GM12878 (cell line): ENCODE measurements at regions not wholly inside any gene's neighbourhood (a gene's known extent, or its start where the extent isn't known, plus 50 kb on each side); places are given as distances from the start of the nearest gene placed in this dataset.

Source experiments
- BCL11A ChIP-seq: IDR thresholded peaks from 2 replicates; pipeline ENCODE4 v1.6.1; 2011; ENCODE audit warnings: low read depth, low read length
- CREB1 ChIP-seq: IDR thresholded peaks from 2 replicates; pipeline ENCODE4 v1.6.1; 2012; ENCODE audit warnings: low read depth, mild to moderate bottlenecking, inconsistent platforms
- ELK1 ChIP-seq: IDR thresholded peaks from 2 replicates; pipeline ENCODE4 v1.6.1; 2012; ENCODE audit warnings: low read depth, low read length, improper control_type of control experiment
- EP300 ChIP-seq, 2 experiments: fragments of 150-350 bp in 1 of 2; IDR thresholded peaks; 2 replicates each; pipeline ENCODE4 v1.6.1; 2011 to 2012; ENCODE audit warnings: low read depth in 2 of 2, low read length in 2 of 2, borderline replicate concordance in 1 of 2, improper control_type of control experiment in 1 of 2, inconsistent platforms in 1 of 2; ENCODE audit not compliant: control insufficient read depth in 1 of 2
- ESRRA ChIP-seq: IDR thresholded peaks from 2 replicates; pipeline ENCODE4 v1.6.1; 2012; ENCODE audit warnings: mild to moderate bottlenecking, low read length, improper control_type of control experiment
- HSF1 ChIP-seq: fragments of 150-350 bp; IDR thresholded peaks from 2 replicates; pipeline ENCODE4 v1.6.1; 2014; ENCODE audit warnings: mild to moderate bottlenecking, low read depth, low read length
- KAT2A ChIP-seq: conservative IDR thresholded peaks from 2 replicates; pipeline ENCODE4 v1.6.1; 2011; ENCODE audit warnings: low read depth, low read length; ENCODE audit not compliant: control insufficient read depth
- MTA2 ChIP-seq: fragments of 450-650 bp; IDR thresholded peaks from 2 replicates; pipeline ENCODE4 v1.6.1; 2016; ENCODE audit warnings: low read depth, mild to moderate bottlenecking, moderate library complexity
- NFIC ChIP-seq: IDR thresholded peaks from 2 replicates; pipeline ENCODE4 v1.6.1; 2012; ENCODE audit warnings: low read depth, mild to moderate bottlenecking, inconsistent platforms, low read length, moderate library complexity
- NFYB ChIP-seq: IDR thresholded peaks from 2 replicates; pipeline ENCODE4 v1.6.1; 2011; ENCODE audit warnings: low read depth, mild to moderate bottlenecking, low read length, improper control_type of control experiment, moderate library complexity; ENCODE audit not compliant: insufficient read depth
- PKNOX1 ChIP-seq: fragments of 450-650 bp; IDR thresholded peaks from 2 replicates; pipeline ENCODE4 v1.6.1; 2016; ENCODE audit warnings: mild to moderate bottlenecking
- POLR2AphosphoS2 ChIP-seq: IDR thresholded peaks from 2 replicates; pipeline ENCODE4 v1.6.1; 2011; ENCODE audit warnings: low read depth, mild to moderate bottlenecking, low read length, improper control_type of control experiment, moderate library complexity
- RAD51 ChIP-seq: fragments of 450-650 bp; IDR thresholded peaks from 2 replicates; pipeline ENCODE4 v1.6.1; 2016; ENCODE audit warnings: moderate library complexity, mild to moderate bottlenecking, inconsistent platforms
- SIN3A ChIP-seq: IDR thresholded peaks from 2 replicates; pipeline ENCODE4 v1.6.1; 2012; ENCODE audit warnings: low read depth, low read length, improper control_type of control experiment
- SKIL ChIP-seq: fragments of 450-650 bp; IDR thresholded peaks from 2 replicates; pipeline ENCODE4 v1.6.1; 2017; ENCODE audit warnings: mild to moderate bottlenecking, low read depth, inconsistent platforms; ENCODE audit not compliant: poor library complexity, severe bottlenecking
- SP1 ChIP-seq: IDR thresholded peaks from one replicate; pipeline ENCODE4 v1.6.1; 2011; ENCODE audit warnings: low read depth, low read length
- SPI1 ChIP-seq: IDR thresholded peaks from 2 replicates; pipeline ENCODE4 v1.6.1; 2011; ENCODE audit warnings: low read depth, mild to moderate bottlenecking, low read length, moderate library complexity, borderline replicate concordance; ENCODE audit not compliant: insufficient read depth
- STAT1 ChIP-seq: fragments of 450-650 bp; conservative IDR thresholded peaks from 2 replicates; pipeline ENCODE4 v1.6.1; 2014; ENCODE audit warnings: antibody characterized with exemption, mild to moderate bottlenecking
- SUPT20H ChIP-seq: IDR thresholded peaks from 2 replicates; pipeline ENCODE4 v1.6.1; 2011; ENCODE audit warnings: low read depth, mild to moderate bottlenecking, low read length, moderate library complexity, borderline replicate concordance; ENCODE audit not compliant: control insufficient read depth
- TARDBP ChIP-seq: IDR thresholded peaks from 2 replicates; pipeline ENCODE4 v1.6.1; 2016; ENCODE audit warnings: borderline replicate concordance
- USF2 ChIP-seq: IDR thresholded peaks from 2 replicates; pipeline ENCODE4 v1.6.1; 2011; ENCODE audit warnings: low read depth, low read length, improper control_type of control experiment, borderline replicate concordance
- TF ChIP-seq, protein P1 (sequence below): fragments of 450-650 bp; IDR thresholded peaks from 2 replicates; pipeline ENCODE4 v1.6.1; 2017; ENCODE audit warnings: antibody characterized with exemption, mild to moderate bottlenecking, moderate library complexity

- TF ChIP-seq, protein P1, sequence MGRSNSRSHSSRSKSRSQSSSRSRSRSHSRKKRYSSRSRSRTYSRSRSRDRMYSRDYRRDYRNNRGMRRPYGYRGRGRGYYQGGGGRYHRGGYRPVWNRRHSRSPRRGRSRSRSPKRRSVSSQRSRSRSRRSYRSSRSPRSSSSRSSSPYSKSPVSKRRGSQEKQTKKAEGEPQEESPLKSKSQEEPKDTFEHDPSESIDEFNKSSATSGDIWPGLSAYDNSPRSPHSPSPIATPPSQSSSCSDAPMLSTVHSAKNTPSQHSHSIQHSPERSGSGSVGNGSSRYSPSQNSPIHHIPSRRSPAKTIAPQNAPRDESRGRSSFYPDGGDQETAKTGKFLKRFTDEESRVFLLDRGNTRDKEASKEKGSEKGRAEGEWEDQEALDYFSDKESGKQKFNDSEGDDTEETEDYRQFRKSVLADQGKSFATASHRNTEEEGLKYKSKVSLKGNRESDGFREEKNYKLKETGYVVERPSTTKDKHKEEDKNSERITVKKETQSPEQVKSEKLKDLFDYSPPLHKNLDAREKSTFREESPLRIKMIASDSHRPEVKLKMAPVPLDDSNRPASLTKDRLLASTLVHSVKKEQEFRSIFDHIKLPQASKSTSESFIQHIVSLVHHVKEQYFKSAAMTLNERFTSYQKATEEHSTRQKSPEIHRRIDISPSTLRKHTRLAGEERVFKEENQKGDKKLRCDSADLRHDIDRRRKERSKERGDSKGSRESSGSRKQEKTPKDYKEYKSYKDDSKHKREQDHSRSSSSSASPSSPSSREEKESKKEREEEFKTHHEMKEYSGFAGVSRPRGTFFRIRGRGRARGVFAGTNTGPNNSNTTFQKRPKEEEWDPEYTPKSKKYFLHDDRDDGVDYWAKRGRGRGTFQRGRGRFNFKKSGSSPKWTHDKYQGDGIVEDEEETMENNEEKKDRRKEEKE = no peak
- no peak for TF ChIP-seq HSF1
- peak; percentile 31 for TF ChIP-seq SKIL
- TF ChIP-seq BCL11A = peak; percentile 14; the same call in 1 of the 2 replicates
- no peak for TF ChIP-seq TARDBP
- TF ChIP-seq CREB1 = no peak
- no peak for TF ChIP-seq ESRRA
- TF ChIP-seq MTA2 = peak; percentile 82
- no peak for TF ChIP-seq SUPT20H
- TF ChIP-seq USF2 = no peak
- no peak for TF ChIP-seq POLR2AphosphoS2
- no peak for TF ChIP-seq PKNOX1
- no peak for TF ChIP-seq NFYB
- no peak for TF ChIP-seq RAD51
- no peak for TF ChIP-seq SP1
- peak; percentile 33; the same call in 1 of the 2 replicates for TF ChIP-seq SPI1
- TF ChIP-seq SIN3A = no peak
- TF ChIP-seq NFIC = no peak
- TF ChIP-seq ELK1 = no peak
- TF ChIP-seq EP300 (IDR thresholded peaks at IDR 0.05; ENCODE audit: borderline replicate concordance in 1 of 2, control insufficient read depth in 1 of 2, low read depth in 2 of 2, low read length in 2 of 2) = no peak; a peak in 1 of 4 replicates
- no peak for TF ChIP-seq STAT1
- TF ChIP-seq KAT2A = no peak
Measured at GRCh38 chr2:7115364-7115763, 198.2 kb downstream of the RNF144A start (continued).
